Stimulated activated naive CD4-positive, alpha-beta T cell treated with Interleukin-2 at 50 U/mL for 16 hours (primary cell): ENCODE measurements at regions not wholly inside any gene's neighbourhood (a gene's known extent, or its start where the extent isn't known, plus 50 kb on each side); places are given as distances from the start of the nearest gene placed in this dataset.

Source experiments
- DNase-seq: peaks from one replicate; lab custom pipeline; 2025; lab: John Stamatoyannopoulos, UW

DNA sequence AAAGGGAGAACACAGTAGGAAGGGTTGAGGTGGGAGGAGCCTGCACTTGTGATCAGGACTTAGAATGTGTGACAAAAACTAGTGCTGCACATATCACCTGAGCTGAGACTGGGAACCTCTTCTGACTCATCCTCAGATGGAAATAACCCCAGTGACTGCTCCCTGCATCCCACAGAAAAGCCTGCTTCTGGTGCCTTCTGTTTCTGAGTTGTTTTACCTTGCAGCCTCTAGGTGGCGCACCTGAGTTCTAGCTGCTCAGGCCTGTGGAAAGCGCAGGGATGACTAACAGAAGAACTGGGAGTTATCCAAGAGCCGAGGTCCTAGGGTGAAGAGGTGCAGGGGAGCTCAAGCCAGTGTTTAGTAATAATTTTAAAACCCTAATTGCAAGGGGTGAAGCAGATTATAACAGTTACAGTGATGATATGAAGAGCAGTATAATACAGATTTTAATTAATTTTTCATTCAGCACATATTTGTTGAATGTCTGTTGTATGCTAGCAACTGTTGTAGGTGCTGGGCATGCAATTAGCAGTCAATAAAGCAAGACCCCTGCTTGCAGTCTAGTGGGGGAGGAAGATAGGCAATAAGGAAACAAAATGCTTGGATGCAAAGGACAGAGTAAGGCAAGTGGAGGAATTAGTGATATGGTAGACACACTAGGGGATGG is 302.5 kb downstream of the DHX35 start:
- peak; percentile 5 for DNase-seq

DNA sequence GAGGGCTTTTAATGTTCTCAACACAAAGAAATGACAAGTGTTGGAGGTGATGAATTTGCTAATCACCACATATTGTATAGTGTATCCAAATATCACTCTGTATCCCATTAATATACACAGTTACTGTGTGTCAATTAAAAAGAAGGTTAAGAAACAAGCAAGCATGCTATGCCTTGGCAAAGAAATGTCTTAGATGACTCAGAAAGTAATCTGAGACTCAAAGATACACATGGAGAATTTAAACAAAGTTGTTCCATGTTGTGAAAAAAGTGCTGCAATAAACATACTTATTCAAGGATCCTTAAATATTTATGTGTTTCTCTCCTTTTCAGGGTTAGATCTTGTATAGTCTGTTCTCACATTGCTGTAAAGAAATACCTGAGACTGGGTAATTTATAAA is 300.9 kb downstream of the DHX35 start:
- DNase-seq, result no peak

DNA sequence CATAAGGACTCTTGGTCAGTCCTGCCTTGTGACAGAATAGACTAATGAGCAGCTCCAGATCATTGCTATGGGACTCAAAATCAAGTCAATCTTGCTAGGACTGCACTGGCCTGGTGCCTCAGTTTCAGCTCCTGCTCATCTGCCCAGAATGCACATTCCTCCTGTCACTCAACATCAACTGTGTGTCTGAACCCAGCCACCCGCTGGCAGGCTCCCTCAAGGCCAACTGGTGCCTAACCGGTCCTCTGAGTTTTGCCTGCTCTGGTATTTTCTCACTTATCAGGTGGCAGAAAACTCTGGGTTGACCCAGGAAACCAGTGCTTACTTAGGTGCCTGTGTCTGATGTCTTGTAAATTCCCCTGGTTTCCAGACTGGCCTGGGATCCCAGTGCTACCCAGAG is 297.7 kb downstream of the DHX35 start:
- no peak for DNase-seq

DNA sequence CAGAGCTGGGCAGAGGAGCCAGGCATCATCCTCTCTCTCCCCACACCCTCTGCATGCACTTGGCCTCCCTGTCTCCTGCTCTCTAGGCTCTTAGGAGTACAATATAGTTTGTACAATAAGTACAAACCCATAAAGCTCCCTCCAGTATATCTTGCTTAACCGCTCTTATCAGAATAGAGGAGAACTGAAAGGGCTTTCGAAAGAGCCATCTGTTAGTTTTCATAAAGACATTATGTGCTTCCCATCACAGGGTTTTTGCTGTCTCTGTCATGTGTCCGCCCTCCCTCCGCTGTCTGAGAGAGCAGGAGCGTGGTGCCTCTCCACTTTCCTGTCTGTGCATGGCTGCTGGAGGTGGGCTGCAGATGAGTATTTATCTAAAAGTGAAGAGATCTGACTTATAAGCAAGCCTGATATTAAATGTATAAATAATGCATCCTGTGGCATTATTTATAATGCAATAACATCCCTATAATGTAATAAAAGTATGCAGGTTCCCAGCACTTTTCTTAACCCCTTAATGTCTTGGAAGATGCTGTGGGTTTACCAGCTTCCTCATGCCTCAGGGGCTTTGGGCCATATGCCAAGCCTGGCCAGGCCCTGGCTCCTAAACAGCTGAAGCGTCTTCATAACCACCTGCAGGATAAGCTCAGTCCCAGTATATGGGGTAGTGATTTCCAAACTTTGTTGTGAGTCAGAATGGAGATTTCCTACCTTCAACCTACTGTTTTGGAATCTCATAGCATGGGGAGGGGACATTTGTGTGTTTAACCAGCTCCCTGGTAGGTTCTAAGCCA is 297.1 kb downstream of the DHX35 start:
- DNase-seq, result no peak

DNA sequence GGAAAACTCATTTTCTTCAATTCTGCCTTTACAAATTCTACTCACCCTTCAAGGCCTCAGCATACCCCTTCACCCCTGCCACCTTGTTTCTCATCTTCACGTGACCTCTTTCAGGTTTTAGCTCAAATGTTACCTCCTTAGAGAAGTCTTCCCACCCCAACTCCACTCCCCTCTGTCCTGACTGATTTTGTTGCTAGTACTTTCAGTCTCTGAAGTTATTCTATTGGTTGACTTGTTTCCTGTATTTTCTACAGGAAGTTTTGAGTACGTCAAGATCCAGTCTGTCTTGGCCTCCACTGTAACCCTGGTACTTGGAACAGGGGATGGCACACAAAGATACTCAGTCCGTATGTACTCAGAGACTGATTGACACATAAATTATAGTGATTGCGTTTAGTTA is 296.1 kb downstream of the DHX35 start:
- DNase-seq, result no peak

DNA sequence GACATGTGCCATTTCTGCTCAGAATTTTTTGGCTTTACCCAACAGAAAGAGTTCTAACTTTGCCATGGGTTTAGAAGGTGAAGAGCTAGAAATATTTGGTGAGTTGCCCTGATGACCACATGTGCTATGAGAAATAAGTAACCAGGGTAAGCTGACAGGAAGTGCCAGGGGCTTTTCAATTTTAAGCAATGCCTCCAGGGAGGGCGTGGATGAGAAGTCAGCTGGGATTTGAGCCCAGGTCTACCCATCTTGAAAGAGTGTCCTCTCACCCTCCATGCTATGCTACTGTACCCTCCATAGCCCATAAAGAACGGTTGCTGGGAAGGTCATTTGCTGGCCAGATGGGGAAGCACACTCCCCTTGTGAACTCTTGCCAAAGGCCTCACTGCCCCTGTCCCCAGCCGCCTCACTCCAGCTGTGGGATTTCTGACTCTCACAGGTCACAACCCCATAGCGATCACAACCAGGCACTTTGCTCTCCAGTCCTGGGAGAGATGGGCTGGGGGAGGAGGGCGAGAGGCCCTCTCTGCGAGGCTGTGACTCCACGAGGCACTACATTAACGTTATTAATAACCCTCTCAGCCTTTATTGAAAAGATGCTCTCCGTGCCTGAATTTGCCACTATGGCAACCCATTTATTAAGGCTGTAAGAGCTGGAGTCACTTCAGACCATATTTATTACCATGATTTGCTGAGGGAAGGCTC is 291.1 kb downstream of the DHX35 start:
- no peak for DNase-seq

DNA sequence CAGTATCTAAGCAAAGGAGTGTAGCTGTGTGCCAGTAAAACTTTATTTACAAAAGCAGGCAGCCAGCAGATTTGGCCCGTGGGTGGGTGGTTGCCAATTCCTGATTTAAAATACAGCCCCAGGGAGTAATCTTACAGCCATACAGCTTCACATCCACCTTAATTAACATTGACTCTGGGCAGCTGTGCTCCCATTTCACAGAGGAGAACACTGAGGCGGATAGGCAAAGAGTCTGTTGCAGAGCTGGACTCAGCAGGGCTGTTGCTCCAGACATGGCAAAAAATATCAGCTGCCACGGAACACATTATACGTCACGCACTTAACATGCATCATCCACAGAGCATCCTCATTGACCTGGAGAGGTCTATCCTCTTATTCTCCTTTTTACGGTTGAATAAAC is 289.9 kb downstream of the DHX35 start:
- no peak for DNase-seq

DNA sequence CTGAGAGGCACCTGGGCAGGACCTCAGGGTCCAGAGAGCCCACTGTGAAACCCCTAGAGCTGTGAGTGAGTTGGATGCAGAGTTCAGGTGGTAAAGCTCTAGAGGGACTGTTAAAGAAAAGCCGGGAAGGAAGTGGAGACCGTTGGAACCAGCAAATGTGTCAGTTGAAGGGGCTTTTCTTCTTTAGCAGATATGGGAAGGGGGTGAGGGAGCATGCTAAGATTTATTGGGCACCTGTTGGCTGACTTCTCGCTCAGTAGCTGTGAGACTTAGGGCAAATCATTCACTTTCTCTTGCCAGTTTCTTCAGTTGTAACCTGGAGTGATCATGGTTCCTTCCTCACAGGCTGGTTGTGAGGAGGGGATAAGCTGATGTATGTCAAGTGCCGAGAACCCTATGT is 287.7 kb downstream of the DHX35 start:
- DNase-seq, result no peak

DNA sequence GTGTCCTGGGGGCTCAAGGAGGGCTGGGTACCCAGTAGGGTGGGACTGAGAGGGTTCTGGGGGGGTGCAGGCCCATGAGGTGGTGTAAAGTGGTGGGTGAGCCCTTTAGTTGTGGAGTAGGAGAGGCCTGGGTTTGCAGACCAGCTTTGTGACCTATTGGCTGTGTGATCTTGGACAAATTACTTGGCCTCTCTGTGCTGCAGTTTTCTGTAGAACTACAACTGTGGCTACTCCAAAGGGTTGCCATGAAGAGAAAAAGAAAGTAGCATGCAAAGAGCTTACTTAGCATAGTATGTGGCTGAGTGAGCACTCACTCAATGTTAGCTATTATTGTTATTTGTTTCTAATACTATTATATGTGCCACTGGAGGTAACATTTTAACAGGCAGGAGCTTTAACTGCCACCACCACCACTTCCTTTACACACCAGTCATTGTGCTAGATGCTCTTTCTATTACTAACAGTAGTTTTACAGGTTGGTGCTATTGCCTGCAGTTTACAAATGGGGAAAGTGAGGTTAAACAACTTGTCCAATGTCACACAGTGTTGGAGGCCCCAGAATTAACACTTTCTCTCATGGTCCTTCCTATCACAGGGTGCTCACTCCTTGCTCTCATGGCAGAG is 286.8 kb downstream of the DHX35 start:
- no peak for DNase-seq

DNA sequence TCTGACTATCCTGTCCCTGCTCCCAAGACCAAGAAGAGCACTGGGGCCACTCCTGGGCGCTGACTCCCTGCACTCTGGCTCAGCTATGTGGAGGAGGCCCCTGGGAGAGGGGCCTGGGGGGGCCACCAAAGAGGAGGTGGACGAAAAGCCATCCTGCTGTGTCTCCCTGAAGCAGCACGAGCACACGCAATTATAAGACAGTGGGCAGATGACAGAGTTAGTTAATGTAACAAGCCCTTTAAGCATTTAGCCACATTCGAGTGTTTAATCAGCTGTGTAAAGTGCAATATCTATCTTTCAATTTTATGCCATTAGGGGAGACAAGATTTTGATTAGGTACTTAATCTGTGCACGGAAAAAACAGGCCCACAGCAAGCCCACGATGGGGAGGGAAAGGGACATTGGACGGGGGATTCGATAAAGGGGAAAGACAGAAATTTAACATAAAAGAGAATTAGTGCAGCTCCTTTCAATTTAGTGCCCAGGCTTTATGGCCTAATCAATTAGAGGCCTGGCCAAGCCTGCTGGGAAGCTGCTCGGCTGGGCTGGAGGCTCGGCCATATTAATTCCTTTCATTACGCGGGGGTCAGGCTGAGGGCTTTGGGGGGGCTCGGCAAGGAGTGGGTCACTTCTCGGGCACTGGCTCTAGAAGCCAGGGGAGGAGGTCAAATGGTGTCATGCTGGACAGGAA is 286.2 kb downstream of the DHX35 start:
- DNase-seq, result no peak

DNA sequence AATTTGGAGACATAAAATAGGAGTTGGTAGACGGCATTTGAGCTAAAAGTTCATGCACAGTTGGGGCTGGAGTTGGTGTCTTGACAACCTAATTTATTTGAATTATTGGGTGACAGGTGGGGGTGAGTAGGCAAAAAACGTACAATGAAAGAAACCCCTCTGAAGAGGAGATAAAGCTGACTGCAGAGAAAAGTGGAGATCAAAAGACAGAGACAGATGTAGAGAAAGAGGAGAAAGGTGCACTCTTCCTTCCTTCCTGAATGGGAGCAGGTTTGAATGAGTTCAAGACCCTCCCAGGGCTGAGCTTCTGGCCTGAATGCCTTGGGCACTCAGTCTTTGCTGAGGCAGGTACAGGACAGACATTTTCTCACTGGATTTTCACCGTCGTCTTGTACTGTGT is 284.3 kb downstream of the DHX35 start:
- DNase-seq, result no peak

DNA sequence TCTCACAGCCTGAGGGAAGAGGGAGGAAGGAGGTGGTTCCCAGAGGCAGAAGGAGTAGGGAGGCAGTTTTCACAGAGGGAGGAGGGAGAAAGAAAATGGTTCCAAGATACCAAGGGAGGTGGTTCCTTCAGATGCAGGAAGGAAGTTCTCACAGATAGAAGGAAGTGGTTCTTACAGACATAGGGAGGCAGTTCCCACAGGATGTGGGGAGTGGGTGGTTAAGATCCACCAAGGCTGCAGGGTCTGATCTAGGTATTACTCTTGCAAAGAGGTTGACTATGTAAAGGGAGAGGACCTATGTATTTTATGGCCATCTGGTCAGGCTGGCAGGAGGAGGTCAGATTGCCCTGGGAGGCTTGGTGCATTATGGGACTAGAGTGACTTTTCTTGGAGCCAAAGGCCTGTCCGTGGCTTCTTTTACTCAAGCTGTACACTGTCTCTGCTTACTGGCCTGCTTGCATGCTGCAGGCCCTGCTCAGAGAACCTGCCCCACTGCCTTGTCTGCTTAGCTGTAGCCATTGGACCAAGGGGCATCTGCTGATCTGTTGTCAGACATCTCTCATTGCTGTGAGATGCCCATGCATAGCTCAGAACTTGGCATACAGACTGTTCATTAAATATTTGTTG is 283.7 kb downstream of the DHX35 start:
- DNase-seq, result no peak

DNA sequence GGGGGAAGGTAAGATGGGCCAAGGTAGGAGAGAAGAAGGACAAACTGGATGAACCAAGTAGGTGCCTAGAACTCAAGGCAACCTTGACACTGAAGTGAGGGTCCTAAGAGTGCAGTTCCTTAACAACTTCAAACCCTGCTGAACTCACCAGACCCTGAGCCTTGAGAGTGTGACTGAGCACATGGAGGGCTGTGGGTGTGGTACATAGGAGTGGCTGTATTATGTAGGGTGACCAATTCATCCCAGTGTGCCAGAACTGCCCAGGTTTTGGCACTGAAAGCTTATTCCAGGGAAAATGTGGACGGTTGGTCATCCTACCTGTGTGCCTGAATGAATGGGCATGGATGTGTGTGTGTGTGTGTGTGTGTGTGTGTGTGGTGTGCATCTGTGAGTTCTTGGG is 281.8 kb downstream of the DHX35 start:
- no peak for DNase-seq

DNA sequence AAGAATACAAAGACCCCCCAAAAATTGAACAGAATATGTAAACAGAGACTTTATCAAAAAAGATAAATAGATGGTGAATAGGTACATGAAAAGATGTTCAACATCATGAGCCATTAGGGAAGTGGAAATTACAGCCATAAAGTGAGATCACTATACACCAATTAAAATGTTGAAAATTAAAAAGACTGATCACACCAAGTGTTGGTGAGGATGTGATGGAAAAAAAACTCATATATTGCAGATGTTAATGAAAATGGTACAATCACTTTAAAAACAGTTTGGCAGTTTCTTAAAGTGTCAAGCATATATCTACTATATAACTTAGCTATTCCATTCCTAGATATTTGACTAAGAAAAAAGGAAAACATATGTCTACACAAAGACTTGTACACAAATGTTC is 280.5 kb downstream of the DHX35 start:
- no peak for DNase-seq

DNA sequence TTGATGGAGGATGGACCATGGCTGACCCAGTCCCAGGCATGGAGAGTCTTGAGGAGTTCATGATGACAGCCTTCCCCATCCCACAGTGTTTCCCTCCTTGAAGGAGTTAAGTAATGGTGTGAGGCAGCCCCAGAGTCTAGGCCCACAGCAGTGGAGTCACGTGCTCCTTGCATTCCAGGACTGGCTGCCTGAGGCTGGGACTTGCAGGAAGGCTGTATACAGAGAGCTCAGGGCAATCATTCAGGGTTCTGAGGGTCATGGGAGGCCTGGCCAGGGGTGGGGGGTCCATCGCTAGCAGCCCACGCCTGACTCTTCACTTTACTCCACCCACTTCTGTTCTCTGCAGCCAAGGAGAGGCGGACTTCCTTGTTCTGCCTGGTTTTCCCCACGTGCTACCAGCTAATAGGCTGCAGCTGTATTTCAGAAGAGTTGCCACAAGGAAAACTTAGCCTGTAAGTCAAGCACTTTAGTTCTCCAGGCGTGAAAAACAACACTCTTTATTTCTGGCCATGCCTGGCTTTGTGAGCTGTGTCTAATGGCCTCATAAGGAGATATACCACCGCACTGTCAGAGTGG is 272.5 kb downstream of the DHX35 start:
- DNase-seq, result no peak

DNA sequence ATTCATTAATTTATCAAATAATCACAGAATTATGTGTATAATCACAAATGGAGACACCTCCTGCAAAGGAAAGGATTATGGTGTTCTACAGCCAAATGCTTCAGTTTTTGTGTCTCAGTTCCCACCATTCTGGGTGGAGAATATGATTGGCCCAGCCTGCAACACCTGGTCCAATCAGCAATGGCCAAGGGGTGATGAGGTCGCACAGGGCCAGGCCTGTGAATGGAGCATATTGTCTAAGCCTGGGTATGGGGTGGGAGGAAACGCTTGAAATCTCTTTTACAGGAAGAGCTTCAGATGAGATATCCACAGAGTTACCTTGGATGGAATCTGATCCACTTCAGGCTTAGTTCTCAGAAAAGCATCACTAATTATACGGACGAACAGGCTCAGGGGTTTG is 271.6 kb downstream of the DHX35 start:
- no peak for DNase-seq

DNA sequence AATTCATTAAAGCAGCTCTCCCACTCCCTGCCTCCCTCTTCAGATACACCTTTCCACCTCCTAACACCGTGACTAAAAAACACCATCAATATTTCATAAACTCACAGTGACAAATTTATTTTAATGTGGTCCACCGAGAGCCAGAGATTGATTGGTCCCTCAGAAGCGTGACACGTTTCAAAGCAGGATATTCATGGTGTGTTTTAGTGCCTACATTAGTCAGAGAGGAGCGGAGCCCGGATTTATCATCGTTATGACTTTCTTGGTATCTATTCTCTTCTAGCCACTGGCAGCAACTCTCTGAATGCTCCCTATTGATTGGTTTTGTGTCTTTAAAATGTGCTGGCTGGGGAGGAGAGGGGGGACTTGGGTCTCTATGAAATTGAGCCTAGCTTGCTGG is 265.3 kb downstream of the DHX35 start:
- no peak for DNase-seq

DNA sequence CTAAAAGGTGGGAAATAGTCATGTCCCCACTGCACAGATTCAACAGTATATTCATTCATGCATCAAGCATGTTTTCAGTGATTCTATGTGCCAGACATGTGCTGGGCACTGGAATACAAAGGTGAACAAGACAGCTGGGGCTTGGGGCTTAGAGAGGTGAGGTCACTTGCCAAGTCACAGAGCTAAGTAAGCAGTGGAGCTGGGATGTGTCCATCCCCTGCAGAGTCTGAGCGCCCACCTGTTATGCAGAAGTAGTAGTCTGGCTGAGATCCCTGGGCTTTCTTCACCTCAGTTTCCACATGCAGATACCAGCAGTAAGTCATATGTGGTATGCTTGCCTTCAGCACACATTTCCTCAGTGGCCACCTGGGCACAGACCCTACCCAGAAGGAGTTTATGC is 263.8 kb downstream of the DHX35 start:
- DNase-seq, result no peak

DNA sequence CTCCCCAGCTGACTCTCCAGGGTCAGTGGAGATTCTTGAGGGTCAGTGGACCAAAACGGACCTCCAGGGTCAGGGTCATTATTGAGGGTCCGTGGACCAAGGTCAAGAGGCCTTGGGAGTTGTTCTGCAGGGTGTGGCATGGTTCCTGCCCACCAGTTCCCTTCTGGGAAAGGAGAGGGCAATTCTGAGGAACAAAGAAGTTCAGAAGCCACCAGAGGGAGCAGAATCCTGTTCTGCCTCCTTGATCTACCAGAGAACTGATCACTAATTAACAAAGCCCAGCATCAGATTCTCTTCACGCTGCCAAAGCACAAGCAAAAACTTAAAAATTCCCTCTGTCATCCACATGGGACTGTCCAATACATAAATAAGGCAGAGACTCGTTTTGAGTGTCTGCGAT is 263.4 kb downstream of the DHX35 start:
- no peak for DNase-seq

DNA sequence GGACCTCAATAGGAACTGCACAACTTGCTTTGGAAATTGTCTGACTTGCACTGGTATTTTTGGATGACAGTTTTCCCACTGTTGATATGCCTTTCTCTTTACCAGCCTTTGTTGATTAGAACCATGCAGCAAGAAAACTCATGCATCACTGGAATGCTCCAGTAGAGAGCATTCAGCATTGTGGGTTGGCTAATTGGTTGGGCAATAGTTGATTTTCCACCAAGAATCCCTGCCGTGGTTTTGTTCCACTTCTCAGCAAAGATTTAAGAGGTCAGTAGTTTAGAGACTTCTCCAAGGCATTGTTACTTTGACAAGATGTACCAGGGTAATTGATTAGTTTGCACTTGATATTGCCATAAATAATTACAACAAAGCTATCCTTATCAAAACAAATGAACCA is 260.0 kb downstream of the DHX35 start:
- no peak for DNase-seq

DNA sequence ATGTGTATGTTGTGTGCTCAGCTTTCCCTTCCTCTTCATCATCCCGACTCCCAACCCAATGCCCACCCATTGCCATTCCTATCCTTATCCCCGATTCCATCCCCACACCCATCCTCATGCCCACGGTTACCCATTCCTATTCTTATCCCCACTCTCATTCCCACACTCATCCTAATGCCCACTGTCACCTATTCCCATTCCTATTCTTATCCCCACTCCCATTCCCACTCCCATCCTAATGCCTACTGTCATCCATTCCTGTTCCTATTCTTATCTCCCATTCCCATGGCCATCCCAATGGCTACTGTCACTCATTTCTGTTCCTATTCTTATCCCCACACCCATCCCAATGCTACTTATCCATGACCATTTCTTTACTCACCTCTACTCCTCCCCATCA is 254.1 kb downstream of the DHX35 start:
- no peak for DNase-seq
